AG08395 (cell line): ENCODE measurements at regions not wholly inside any gene's neighbourhood (a gene's known extent, or its start where the extent isn't known, plus 50 kb on each side); places are given as distances from the start of the nearest gene placed in this dataset.

Experiments used
- DNase-seq: peaks from one replicate; pipeline ENCODE4 v3.0.0; 2012; ENCODE audit warnings: mixed read lengths, low spot score

- no peak for DNase-seq
Measured at GRCh38 chr3:66133050-66133757, 87.6 kb upstream of the SLC25A26 start.

GRCh38 chr3:66128623-66129022 lies 89.9 kb upstream of the MAGI1 start:
- no peak for DNase-seq

GRCh38 chr3:66121318-66121717 lies 82.6 kb upstream of the MAGI1 start:
- peak; percentile 29 for DNase-seq

GRCh38 chr3:66115858-66116654 lies 77.3 kb upstream of the MAGI1 start:
- peak; percentile 95 for DNase-seq

GRCh38 chr3:66113542-66113941 lies 74.8 kb upstream of the MAGI1 start:
- DNase-seq = peak; percentile 9

- no peak for DNase-seq
Measured at GRCh38 chr3:66110840-66111239, 72.1 kb upstream of the MAGI1 start.

- peak; percentile 66 for DNase-seq
Measured at GRCh38 chr3:66107855-66108254, 69.1 kb upstream of the MAGI1 start.

- no peak for DNase-seq
Measured at GRCh38 chr3:66106788-66107187, 68.1 kb upstream of the MAGI1 start.

- DNase-seq = no peak
Measured at GRCh38 chr3:66104535-66104934, 65.8 kb upstream of the MAGI1 start.

GRCh38 chr3:66103729-66104128 lies 65.0 kb upstream of the MAGI1 start:
- DNase-seq = no peak

GRCh38 chr3:66101901-66102300 lies 63.2 kb upstream of the MAGI1 start:
- DNase-seq = no peak

- no peak for DNase-seq
Measured at GRCh38 chr3:66099541-66100065, 60.9 kb upstream of the MAGI1 start.

GRCh38 chr3:66098436-66098835 lies 59.7 kb upstream of the MAGI1 start:
- peak; percentile 76 for DNase-seq

- no peak for DNase-seq
Measured at GRCh38 chr3:66097647-66098046, 58.9 kb upstream of the MAGI1 start.

GRCh38 chr3:66095295-66096001 lies 56.7 kb upstream of the MAGI1 start:
- DNase-seq = no peak

GRCh38 chr3:66093981-66094380 lies 55.3 kb upstream of the MAGI1 start:
- no peak for DNase-seq

- no peak for DNase-seq
Measured at GRCh38 chr3:66092175-66092995, 53.7 kb upstream of the MAGI1 start.
